T follicular helper cell (primary cell): ENCODE measurements at regions not wholly inside any gene's neighbourhood (a gene's known extent, or its start where the extent isn't known, plus 50 kb on each side); places are given as distances from the start of the nearest gene placed in this dataset.

Source experiments
- DNase-seq: peaks from one replicate; pipeline ENCODE4 v3.0.0-alpha.2; 2020; ENCODE audit warnings: low read depth

DNA sequence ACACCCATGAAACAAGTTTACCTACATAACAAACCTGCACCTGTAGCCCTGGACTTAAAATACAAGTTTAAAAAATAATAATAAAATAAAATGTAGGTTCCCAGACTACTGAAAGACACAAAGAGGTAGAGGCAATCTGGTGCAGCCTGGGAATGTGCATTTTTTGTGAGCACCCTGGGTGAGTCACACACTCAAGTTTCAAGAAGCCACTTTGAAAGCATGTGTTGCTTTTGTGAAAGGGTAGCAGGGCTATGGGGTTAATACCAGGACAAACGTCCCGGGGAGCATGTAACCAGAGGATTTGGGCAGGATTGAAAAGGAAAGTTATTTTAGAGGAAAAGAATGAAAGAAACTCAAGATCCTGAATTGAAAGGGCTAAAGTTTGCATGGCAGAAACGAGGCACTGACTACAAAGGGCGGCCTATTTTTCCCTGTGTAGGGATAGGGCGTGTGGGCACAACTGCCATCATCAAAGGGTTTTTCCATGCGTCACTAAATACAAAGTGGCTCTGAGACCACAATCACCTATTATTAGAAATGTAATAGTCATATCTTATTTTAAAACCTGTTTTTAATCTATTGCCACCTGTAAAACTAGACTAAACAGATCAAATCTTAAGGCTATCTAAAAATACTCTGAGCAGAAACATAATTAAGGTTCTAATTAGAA, 314.9 kb downstream of the COG6 start:
- DNase-seq, result no peak

DNA sequence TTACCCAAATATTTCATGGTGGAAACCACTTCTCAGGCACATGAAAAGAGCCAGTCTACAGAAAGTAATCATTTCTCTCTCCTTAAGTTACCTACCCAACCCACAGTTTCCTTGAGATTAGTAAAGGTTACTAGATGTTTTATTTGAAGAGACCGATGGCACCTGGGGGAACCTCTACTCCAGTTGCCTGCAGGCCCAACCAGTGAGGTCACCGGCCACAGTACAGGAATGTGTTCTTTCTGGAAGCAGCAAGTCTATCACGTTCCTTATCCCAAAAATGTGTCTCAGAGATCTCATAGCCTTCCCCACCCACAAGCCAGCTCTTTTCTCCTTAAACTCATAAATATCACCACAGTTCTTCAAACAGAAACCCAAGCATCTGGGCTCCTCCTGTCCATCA, 316.1 kb downstream of the COG6 start:
- DNase-seq, result no peak

GRCh38 chr13:39976481-39976880, 321.0 kb downstream of the COG6 start:
- no peak for DNase-seq

DNA sequence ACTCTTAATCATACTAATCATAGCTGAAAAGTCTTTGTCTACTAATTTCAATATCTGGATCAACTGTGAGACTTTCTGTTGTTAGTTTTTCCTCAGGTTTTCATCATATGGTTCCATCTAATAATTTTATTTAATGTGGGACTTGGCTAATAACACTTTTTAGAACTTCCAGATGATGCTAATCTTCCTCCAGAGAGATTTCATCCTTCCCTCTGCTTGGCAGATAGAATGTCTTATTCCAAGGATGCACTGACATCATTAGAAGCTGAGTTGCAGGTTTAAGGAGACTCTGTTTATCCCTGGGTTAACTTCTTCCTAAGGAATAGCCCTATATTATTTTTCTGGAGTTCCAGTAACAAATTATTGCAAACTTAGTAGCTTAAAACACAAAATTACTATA, 325.6 kb downstream of the COG6 start:
- no peak for DNase-seq

DNA sequence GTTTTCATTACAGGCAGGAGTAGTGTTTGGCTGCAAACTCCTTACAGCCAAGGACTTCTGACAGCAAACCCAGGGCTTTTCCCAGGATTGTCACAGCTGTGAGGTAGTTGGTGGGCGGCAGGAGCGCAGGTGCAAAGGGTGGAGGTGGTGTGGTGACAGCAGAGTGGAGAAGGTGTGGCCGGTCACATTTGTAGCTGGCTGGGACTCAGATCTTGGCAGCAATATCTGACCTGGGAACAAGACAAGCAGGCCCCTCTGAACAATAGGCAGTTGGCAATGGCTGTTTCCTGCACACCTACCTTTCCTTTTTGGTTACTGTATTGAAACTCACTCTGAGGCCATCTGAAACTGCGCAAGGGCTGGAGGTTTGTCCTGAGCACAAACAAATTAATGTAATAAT, 327.3 kb downstream of the COG6 start:
- no peak for DNase-seq

DNA sequence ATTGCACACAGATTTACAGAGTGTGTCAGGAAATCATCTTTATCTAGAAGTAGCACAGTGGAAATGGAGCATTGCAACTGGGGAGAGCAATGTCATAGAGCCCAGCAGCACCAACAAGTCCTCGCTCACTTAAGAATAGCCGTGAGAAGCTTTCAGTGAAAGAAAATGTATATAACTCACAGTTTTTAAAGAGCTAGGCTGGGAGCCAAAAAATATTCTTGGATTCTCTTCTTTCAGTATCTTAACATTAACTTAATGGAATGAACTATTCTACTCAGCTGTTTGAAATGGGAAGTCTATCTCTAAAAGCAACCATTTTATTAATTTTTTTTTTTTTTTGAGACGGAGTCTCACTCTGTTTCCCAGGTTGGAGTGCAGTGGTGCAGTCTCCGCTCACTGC, 329.6 kb downstream of the COG6 start:
- no peak for DNase-seq

DNA sequence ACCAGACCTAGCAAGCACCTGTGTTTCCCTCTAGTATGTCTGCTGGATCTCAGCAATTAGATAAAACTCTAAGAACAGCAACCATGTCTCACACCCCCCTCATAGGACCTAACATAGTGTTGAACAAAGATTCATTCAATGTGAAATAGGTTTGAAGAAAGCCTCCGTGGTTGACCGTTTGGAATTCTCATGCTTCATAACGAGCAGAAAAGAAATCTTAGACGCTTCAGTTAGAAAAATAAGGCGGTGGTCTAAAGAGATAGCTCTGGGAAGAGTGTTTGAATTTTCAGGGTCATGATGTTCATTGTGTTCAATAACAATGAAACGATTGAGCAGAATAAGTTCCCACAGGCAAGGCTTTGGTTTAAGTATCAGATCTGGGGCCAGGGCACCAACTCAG, 332.9 kb downstream of the COG6 start:
- no peak for DNase-seq

DNA sequence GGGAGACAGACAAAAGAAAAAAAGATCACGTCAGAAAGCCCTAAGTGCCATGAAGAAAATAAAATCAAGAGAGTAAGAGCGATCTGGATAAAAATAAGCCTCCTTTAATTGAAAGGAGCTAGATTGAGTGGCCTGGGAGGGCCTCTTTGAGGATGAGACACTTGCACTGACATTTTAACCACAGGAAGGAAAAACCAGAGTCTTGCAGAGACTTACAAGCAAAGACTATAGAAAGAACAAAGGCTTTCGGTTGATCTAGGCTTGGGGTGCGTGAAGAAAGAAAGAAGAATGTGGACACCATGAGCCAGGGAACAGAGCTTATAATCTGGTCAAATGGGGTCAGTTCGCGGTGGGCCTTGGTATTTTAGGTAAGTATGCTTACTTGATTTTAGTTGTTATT, 342.7 kb downstream of the COG6 start:
- no peak for DNase-seq

GRCh38 chr13:40002016-40002415, 346.6 kb downstream of the COG6 start:
- DNase-seq, result no peak

- DNase-seq, result no peak
Observed at GRCh38 chr13:40013554-40013953, 358.1 kb downstream of the COG6 start.

- DNase-seq, result no peak
Observed at GRCh38 chr13:40016953-40017660, 361.6 kb downstream of the COG6 start.

DNA sequence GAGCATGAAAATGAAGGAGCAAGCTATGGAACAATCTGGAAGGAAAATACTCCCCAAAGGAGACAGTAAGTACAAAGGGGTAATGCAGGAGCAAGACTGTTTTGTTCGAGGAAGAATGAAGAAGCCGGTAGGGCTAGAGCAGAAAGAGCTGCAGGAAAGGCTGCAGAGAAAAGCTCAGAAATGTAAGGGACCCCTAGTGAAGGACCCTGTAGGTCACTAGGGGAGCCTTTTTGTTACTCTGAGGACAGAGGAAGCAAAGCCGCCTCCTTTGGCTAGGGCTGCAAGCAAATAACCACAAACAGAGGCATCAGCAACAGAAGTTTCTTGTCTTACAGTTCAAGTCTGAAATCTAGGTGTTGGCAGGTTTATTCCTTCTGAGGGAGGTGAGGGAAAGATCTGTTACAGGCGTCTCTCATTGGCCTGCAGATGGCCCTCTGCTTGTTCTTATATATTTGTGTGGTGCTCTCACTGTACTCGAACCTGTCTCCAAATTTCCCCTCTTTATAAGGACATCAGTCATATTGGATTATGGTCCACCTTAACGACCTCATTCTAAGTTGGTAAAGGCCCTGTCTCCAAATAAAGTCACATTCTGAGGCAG, 362.3 kb downstream of the COG6 start:
- DNase-seq, result no peak

- no peak for DNase-seq
Observed at GRCh38 chr13:40023595-40024203, 368.2 kb downstream of the COG6 start.

GRCh38 chr13:40024204-40024966, 368.9 kb downstream of the COG6 start:
- no peak for DNase-seq

DNA sequence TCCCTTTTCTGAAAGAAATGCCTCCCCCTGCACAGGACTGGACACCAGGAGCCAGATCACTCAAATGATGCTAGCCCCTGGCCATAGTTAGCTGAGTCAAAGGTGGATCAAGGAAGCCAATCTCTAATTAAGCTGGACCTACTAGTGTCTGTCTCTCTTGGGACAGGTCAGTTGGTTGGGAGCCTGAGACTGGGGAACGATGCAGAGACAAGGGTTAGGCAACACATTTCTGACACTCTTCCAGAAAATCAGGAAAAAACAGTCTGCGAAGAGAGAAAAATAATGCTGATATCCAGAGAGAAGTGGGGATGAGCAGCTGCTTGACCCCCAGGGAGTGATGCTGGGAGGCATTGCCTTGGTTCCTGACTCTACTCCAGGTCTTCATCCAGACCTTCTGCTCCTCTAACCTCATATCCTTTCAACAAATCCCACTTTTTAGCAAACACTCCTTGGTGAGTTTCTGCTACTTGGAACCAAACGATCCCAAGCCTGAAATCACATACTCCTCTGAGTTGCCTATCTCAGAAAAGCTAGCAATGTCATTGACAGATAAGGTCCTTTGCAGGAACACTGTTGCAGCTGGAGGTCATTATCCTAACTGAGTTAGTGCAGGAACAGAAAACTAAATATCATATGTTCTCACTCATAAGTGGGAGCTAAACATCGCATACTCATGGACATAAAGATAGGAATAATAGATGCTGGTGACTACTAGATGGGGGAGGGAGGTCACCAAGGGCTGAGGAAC, 369.7 kb downstream of the COG6 start:
- DNase-seq, result no peak

- no peak for DNase-seq
Observed at GRCh38 chr13:40026174-40026585, 370.7 kb downstream of the COG6 start.

- no peak for DNase-seq
Observed at GRCh38 chr13:40026741-40027140, 371.3 kb downstream of the COG6 start.

GRCh38 chr13:40028446-40028845, 373.0 kb downstream of the COG6 start:
- no peak for DNase-seq

DNA sequence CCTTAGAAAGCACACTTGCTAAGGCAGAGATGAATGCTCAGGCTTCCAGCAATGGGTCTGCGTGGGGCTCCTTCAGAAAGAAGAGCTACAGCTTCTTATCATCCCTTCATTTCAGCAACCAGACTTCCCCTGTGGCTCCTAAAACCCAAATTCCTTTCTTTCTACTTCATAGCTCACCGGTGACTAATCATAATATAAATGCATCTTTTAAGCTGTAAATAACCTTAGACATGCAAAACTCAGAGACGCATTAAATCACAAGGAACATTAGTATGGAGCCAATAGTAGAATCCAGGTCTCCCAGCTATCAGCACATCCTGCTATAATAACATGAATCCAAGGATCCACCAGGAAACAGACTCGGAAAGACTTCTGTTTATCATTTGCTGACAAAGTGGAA, 375.6 kb downstream of the COG6 start:
- no peak for DNase-seq

DNA sequence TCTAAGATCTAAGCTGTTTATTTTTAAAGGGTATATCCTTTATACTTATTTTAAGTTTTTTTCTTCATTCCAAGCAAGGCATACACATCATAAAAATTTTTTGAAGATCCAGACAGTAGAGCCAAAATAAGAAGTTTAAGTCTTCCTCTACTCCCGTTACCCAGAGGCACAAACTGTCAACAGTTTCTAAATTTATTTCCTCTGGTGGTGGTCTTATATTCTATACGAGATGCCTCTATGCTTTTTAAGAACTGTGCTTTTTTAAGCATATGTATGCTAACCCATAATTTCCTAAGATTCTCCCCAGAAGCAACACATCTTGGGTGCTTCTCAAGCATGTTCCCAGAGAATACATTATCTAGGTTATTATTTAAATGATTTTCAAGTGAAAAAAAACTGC, 383.6 kb downstream of the COG6 start:
- DNase-seq, result no peak

DNA sequence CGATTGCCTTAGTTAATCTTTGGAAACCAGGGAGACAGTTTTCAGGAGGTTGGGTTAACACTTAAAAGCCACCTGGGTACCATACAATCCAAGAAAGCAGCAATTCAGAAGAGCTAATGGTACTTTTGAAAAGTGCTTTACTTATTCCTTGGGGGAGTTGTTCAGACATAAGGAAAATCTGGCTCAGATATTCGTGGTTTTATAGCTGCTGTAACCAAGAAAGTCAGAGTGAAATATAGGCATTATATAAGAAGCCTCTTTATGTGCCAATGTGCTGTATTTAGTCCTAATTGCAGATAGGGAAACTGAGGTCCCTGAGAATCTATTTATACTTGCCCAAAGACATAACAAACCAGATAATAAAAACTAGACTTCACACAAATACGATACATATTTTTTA, 387.5 kb downstream of the COG6 start:
- no peak for DNase-seq

- no peak for DNase-seq
Observed at GRCh38 chr13:40043764-40044163, 388.3 kb downstream of the COG6 start.
